Loucy (cell line): ENCODE measurements at regions not wholly inside any gene's neighbourhood (a gene's known extent, or its start where the extent isn't known, plus 50 kb on each side); places are given as distances from the start of the nearest gene placed in this dataset.

ENCODE experiments used
- CTCF ChIP-seq: fragments of 200-600 bp; sonication (generic); conservative IDR thresholded peaks from 2 replicates; pipeline ENCODE4 v1.5.1; 2014; ENCODE audit warnings: mild to moderate bottlenecking, antibody characterized with exemption, low read length
- EZH2phosphoT487 ChIP-seq: fragments of 200-600 bp; IDR thresholded peaks from 2 replicates; pipeline ENCODE4 v1.6.1; 2018; ENCODE audit warnings: antibody characterized with exemption, mild to moderate bottlenecking, moderate library complexity, borderline replicate concordance

DNA sequence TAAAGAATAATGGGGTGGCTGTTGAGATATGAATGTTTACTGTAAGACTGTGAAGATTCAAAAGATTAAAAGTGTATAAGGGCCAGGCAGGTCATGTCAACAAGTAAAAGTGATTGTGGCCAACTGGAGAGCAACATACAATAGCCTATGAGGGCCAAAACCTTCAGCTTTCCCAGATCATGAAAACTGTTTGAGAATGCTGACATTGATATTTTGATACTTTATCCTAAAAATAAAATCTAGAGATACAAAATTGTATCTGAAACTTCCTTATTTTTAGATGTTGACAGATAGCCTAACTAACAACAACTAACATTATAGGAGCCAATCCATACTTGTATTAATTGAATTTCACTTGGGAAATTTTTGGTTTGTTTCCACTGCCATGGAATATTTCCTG is 70.3 kb upstream of the PAK5 start:
- no peak for TF ChIP-seq CTCF
- no peak for TF ChIP-seq EZH2phosphoT487
